Suppressor macrophage (primary cell): ENCODE measurements at regions not wholly inside any gene's neighbourhood (a gene's known extent, or its start where the extent isn't known, plus 50 kb on each side); places are given as distances from the start of the nearest gene placed in this dataset.
"Not testable (repeated sequence)": the region's sequence is repeated elsewhere in the genome, so short reads cannot be mapped to it uniquely, and the experiment has no call there.

Experiments
- DNase-seq, 4 experiments: peaks; one replicate each; pipeline ENCODE4 v3.0.0-alpha.2; 2020 to 2022

DNA sequence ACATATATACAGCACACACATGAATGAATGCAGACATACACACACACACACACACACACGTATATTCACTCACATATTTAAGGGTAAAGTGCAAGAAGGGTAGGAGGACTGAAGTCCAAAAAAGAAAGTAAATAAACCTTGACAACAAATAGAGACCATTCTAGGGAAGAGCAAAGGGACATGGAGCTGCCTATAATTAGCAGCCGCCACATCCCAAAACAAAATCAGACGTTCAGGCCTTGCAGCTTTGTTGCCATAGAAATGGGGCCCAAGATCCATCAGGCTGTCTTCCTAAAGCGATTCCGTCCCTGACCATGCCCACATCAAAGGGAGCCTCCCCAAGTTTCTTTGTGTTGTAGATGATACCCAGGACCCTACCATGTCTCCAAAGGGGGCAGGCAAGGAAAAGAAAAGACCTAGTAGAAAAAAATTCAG lies 703.5 kb upstream of the TBX3 start:
- no peak for DNase-seq

DNA sequence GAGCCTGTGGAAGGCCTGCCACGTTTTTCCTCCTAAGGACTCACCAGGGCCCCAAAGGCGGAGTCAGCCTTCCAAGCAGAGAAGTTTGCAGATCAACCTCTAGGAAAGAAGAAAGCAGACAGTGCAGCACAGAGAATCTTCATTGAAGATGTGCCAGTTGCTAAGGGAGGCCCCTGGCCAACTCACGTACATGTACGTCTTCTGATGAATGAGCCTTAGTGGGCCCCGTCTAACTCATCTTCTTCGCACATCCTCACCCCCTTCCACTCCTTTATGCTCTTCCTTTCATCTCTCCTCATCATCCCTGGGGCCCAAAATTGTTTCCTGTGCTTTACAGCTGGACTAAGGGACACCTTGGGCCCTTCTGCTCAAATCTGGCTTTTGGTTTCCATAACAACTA lies 703.0 kb upstream of the TBX3 start:
- no peak for DNase-seq

GRCh38 chr12:115385141-115385540 lies 701.2 kb upstream of the TBX3 start:
- DNase-seq, result no peak

DNA sequence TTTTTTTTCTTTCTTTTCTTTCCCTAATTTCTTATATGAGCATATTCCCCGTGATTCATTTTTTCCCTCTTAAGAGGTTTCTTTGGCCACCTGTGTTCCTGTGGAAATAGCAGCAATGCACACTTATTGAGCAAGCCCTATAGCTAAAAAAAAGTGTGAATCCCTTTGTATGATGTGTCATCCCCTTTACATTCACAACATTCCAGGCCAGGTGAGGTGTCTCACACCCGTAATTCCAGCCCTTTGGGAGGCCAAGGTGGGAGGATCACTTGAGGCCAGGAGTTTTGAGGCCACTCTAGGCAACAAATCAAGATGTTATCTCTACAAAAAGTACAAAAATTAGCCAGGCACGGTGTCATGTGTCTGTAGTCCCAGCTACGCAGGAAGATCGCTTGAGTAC lies 700.4 kb upstream of the TBX3 start:
- no peak for DNase-seq

GRCh38 chr12:115383668-115384067 lies 699.7 kb upstream of the TBX3 start:
- DNase-seq, result no peak

GRCh38 chr12:115382681-115383080 lies 698.7 kb upstream of the TBX3 start:
- no peak for DNase-seq

GRCh38 chr12:115380546-115381120 lies 696.7 kb upstream of the TBX3 start:
- no peak for DNase-seq

GRCh38 chr12:115378291-115378690 lies 694.3 kb upstream of the TBX3 start:
- DNase-seq, result no peak

- no peak for DNase-seq
Measured at GRCh38 chr12:115377779-115378178, 693.8 kb upstream of the TBX3 start.

DNA sequence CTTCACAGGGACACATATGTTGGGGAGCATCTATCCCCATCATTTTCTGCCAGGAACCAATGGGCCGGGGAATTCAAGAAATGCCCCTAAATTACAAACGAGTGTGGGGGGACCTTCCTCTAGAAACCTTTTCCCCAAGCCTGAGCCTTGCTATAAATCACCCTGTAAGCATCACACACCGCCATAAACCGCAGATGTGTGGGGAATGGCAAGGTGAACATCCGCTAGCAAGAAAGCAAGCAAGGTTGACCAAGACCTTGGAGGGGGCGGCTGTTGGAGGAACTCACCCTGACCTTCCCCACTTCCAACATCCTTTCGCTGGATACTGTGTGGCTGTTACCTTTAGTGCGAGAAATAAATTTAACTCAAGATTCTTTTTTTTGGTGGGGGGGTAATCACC lies 693.3 kb upstream of the TBX3 start:
- DNase-seq, result no peak

DNA sequence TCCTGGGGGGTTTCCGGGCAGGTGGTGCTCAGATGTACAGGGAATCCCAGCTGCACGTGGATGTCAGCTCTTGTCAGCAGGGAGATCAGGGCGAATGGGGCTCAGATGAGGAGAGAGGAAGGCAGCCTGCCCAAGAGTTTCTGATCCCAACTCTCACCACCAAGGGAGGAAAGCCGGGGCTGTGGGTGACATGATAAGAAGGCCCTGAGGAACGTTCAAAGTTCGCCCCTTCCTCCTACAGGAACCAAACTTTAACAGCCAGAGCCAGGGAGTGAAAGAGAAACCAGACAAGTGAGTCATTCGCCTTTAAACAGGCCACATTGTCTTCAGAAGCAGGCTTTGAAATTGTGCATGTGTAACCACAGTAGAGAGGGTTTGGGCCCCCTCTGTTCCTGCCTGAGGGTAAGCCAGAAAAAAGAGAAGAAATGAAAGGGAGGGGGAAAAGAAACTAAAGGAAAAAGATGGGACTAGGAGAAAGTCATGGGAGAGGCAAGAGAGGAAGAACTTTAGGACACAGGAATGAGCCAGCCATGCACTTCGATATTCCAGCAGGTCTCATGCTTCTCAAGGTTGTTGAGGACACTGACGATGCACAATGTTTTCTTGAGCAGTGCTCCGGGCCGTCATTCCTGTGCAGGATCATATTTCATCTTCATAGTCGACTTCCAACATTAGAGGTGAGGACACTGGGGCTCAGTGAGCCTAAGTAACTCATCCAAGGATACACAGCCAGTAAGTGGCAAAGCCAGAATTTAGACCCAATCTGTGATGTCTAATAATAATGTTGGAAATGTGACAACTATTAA lies 691.4 kb upstream of the TBX3 start:
- no peak for DNase-seq

DNA sequence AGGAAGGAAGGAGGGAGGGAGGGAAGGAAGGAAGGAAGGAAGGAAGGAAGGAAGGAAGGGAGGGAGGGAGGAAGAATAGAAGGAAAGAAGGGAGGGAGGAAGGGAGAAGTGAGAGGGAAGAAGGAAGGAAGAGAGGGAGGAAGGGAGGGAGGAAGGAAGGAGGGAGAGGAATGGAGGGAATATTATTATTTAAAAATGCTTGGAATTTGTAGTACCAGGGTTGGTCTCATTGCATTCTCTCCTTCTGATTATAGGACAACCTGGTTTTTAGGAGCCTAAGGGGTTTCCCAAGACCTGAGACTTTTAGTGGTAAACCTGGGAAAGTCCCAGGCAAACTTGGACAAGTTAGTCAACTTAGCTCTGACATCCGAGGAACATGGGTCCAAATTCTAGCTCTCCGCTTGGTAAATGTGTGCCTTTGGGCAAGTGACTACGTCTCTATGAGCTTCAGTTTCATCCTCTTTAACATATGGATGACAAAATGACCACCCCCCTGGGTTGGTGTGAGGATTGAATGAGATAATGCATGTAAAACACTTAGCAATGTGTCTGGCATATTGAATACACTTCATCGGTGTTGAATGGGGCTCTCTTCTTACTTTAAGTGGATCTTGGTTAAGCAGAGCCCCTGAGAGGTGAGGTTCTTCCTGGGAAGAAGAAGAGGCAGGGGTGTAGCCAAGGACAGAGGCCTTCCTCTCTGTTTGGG lies 690.7 kb upstream of the TBX3 start:
- no peak for DNase-seq

GRCh38 chr12:115371711-115372110 lies 687.7 kb upstream of the TBX3 start:
- no peak for DNase-seq

- no peak for DNase-seq
Measured at GRCh38 chr12:115370650-115371049, 686.7 kb upstream of the TBX3 start.

GRCh38 chr12:115370207-115370606 lies 686.2 kb upstream of the TBX3 start:
- no peak for DNase-seq

DNA sequence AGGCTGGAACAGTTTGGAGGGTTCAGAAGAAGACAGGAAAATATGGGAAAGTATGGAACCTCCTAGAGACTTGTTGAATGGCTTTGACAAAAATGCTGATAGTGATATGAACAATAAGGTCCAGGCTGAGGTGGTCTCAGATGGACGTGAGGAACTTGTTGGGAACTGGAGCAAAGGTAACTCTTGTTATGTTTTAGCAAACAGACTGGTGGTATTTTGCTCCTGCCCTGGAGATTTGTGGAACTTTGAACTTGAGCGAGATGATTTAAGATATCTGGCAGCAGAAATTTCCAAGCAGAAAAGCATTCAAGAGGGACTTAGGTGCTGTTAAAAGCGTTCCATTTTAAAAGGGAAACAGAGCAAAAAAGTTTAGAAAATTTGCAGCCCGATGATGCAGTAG lies 682.3 kb upstream of the TBX3 start:
- not testable (repeated sequence) for DNase-seq

DNA sequence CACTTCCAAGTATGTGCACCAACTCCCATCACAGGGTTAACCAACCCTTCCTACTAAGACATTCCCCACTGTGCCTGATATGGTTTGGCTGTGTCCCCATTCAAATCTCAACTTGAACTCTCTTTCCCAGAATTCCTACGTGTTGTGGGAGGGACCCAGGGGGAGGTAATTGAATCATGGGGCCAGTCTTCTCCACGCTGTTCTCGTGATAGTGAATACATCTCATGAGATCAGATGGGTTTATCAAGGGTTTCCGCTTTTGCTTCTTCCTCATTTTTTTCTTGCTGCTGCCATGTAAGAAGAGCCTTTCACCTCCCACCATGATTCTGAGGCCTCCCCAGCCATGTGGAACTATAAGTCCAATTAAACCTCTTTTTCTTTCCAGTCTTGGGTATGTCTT lies 681.8 kb upstream of the TBX3 start:
- DNase-seq, result not testable (repeated sequence)

- DNase-seq, result no peak
Measured at GRCh38 chr12:115364921-115365320, 680.9 kb upstream of the TBX3 start.

DNA sequence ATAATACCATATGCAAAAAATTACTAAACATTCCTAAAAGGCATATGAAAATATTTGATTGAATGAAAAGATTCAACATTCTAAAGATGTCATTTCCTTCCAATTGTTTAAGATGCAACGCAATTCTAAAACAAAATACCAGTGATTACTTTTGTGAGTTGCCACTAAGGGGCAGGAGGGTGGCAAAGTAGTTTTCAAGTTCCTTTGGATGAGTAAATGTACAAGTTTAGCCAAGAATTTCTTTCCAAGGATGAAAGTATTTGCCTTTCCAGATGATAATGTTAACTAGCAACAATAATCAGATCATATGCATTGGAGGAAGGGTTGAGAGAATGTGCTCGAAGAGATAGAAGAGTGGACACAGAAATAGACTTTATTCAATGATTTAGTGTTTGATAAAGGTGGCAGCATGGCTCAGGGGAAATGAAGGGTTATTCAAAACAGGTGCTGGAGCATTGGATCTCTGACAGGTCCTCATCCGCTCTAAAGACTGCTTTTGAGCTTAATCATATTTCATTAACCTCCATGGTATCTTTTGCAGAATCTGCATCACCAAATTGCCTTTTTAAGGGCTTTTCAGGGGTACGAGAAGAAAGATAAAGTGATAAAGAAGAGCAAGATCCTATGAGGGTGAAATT lies 678.5 kb upstream of the TBX3 start:
- no peak for DNase-seq

DNA sequence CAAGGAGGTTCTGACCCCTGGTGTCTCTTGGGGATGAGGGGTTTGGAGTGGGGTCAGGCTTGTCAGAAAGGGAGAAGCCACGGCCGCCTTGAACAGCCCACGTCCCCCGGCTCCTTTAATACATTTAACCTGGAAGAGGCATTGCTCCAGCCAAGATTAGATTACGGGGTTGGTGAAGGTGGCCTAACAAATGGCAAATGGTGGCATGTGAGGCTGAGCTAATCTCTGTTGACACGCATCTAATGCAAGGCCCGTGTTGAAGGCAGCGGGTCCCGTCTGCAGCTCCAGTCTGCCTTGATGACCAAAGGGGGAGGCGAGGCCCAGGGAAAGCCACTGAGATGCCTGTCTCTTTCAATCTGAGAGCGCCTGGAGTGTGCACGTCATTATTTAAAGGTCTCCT lies 673.7 kb upstream of the TBX3 start:
- no peak for DNase-seq

DNA sequence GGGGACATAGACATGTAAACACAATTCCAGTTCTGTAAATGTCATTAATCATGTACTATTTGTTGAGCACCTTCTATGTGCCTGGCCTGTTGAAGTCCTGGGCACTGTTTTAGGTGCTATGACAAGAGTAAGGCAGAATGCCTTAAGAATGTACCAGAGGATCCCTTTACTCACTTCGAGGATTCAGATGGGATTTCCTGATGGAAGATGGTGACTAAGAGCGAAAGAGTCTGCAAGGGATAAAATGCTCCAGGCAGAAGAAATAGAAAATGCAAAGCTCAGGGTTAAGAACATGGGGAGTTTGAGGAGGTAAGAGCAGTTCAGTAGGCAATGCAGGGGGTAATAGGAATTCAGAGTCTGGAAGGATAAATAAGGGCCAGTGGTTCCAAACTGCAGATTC lies 671.3 kb upstream of the TBX3 start:
- DNase-seq, result no peak

DNA sequence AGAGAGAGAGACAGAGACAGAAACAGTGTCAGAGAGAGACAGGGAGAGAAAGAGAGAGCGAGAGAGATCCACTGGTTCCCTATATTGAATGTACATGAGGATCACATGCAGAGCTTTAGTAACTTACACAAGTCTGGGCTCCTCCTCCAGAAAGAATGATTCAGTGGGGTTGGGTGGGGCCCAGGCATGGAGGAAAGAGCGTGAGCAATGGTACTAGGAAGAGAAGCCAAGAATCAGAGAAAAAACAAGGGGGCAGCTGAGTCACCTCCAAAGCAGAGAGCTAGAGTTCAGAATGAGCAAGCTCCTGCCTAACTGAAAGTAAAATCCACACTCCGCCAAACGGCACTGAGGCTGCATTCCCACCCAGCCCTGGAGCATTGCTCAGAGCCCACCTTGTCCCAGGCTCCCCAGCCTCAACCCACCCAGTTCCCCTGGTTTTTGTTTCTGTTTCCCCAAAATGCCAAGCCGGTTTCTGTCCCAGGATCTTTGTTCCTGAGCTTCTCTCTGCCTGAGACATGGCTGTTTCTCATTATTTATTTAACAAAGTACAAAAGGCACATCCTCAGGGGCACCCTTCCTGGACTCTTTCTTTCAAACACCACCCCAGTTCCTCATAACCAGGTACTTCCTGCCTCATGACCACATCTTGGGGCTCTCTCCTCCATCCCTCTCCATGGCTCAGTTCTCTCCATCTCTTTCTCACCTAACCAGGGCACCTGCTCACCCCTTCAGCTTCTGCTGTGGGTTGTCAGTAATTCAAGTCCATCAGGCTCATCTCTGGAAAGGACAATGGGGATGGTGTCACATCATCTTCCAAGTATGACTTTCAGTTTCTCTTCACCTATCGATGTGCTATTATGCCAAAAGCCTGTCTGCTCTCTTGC lies 670.3 kb upstream of the TBX3 start:
- peak in 3 of 4 experiments; percentile 21 to 38 (median 23) for DNase-seq
